KMS-11 (cell line): ENCODE measurements at regions not wholly inside any gene's neighbourhood (a gene's known extent, or its start where the extent isn't known, plus 50 kb on each side); places are given as distances from the start of the nearest gene placed in this dataset.

Experiments
- H2AFZ ChIP-seq: fragments of 200-600 bp; sonication (generic); 2 replicates; pipeline ENCODE4 v1.6.1; 2016; ENCODE audit warnings: antibody characterized with exemption, mixed run types, low read depth
- H3K27ac ChIP-seq: fragments of 200-600 bp; sonication (generic); 2 replicates; pipeline ENCODE4 v1.6.1; 2016; ENCODE audit warnings: mild to moderate bottlenecking, mixed run types
- H3K27me3 ChIP-seq: fragments of 200-600 bp; sonication (generic); 2 replicates; pipeline ENCODE4 v1.6.1; 2017; ENCODE audit warnings: mild to moderate bottlenecking, low read depth, mixed run types, moderate library complexity; ENCODE audit not compliant: insufficient read depth
- H3K36me3 ChIP-seq: fragments of 200-600 bp; sonication (generic); 2 replicates; pipeline ENCODE4 v1.6.1; 2017; ENCODE audit warnings: mild to moderate bottlenecking, mixed run types; ENCODE audit not compliant: insufficient read depth
- H3K4me1 ChIP-seq: fragments of 200-600 bp; sonication (generic); 2 replicates; pipeline ENCODE4 v1.6.1; 2016; ENCODE audit warnings: mild to moderate bottlenecking, low read depth, mixed run types; ENCODE audit not compliant: poor library complexity, severe bottlenecking
- H3K4me2 ChIP-seq: fragments of 200-600 bp; sonication (generic); 2 replicates; pipeline ENCODE4 v1.7.0; 2016; ENCODE audit warnings: mild to moderate bottlenecking, mixed run types
- H3K4me3 ChIP-seq: fragments of 200-600 bp; sonication (generic); IDR thresholded peaks from 2 replicates; pipeline ENCODE4 v1.6.1; 2017; ENCODE audit warnings: low read depth, low read length, mixed read lengths; ENCODE audit not compliant: insufficient read depth
- H3K79me2 ChIP-seq: fragments of 200-600 bp; sonication (generic); 2 replicates; pipeline ENCODE4 v1.6.1; 2016; ENCODE audit warnings: low read depth, mixed run types; ENCODE audit not compliant: insufficient read depth
- H3K9ac ChIP-seq: fragments of 200-600 bp; sonication (generic); 2 replicates; pipeline ENCODE4 v1.6.1; 2016; ENCODE audit warnings: mild to moderate bottlenecking, mixed run types
- H4K20me1 ChIP-seq: fragments of 200-600 bp; sonication (generic); 2 replicates; pipeline ENCODE4 v1.6.1; 2016; ENCODE audit warnings: mild to moderate bottlenecking, mixed run types; ENCODE audit not compliant: insufficient read depth
- CTCF ChIP-seq: fragments of 200-600 bp; sonication (generic); conservative IDR thresholded peaks from 2 replicates; pipeline ENCODE4 v1.6.1; 2017; ENCODE audit warnings: low read depth, mild to moderate bottlenecking, antibody characterized with exemption, low read length, moderate library complexity, mixed read lengths

GRCh38 chr3:87733671-87734367, 325.0 kb downstream of the CGGBP1 start:
- Histone ChIP-seq H3K36me3 (no peaks in the 10 kb centered on the region), H3K79me2 (no peaks in the 10 kb centered on the region), H3K4me2 (no peak overlapping the region), H3K4me3 (no peak overlapping the region), H2AFZ (no peak overlapping the region), H3K27ac (no peak overlapping the region), H3K9ac (no peak overlapping the region), H3K4me1 (no peaks in the 10 kb centered on the region), H4K20me1 (no peaks in the 10 kb centered on the region), H3K27me3 (no peaks in the 10 kb centered on the region)
- TF ChIP-seq CTCF, result no peak

- Histone ChIP-seq H3K4me1 (no peaks in the 10 kb centered on the region), H4K20me1 (no peaks in the 10 kb centered on the region), H3K4me2 (no peak overlapping the region), H2AFZ (no peak overlapping the region), H3K27me3 (no peaks in the 10 kb centered on the region), H3K9ac (no peak overlapping the region), H3K79me2 (no peaks in the 10 kb centered on the region), H3K27ac (no peak overlapping the region), H3K4me3 (no peak overlapping the region), H3K36me3 (no peaks in the 10 kb centered on the region)
- TF ChIP-seq CTCF, result no peak
Measured at GRCh38 chr3:87732294-87732693, 326.5 kb downstream of the CGGBP1 start.

GRCh38 chr3:87727783-87728182, 331.0 kb downstream of the CGGBP1 start:
- H4K20me1 ChIP-seq, result no peaks in the 10 kb centered on the region
- H3K4me1 ChIP-seq, result no peaks in the 10 kb centered on the region
- H3K4me3 ChIP-seq, result no peak overlapping the region
- H2AFZ ChIP-seq, result no peak overlapping the region
- H3K79me2 ChIP-seq, result no peaks in the 10 kb centered on the region
- H3K27ac ChIP-seq, result no peak overlapping the region
- H3K36me3 ChIP-seq, result no peaks in the 10 kb centered on the region
- no peaks in the 10 kb centered on the region for H3K27me3 ChIP-seq
- H3K4me2 ChIP-seq, result no peak overlapping the region
- no peak overlapping the region for H3K9ac ChIP-seq
- no peak for TF ChIP-seq CTCF

GRCh38 chr3:87719060-87719459, 339.7 kb downstream of the CGGBP1 start:
- no peaks in the 10 kb centered on the region for H3K36me3 ChIP-seq
- no peak overlapping the region for H3K4me3 ChIP-seq
- H3K27ac ChIP-seq, result no peak overlapping the region
- H3K9ac ChIP-seq, result no peak overlapping the region
- no peaks in the 10 kb centered on the region for H3K79me2 ChIP-seq
- H3K4me2 ChIP-seq, result no peak overlapping the region
- H3K27me3 ChIP-seq, result no peaks in the 10 kb centered on the region
- TF ChIP-seq CTCF, result no peak
- no peaks in the 10 kb centered on the region for H4K20me1 ChIP-seq
- H3K4me1 ChIP-seq, result no peaks in the 10 kb centered on the region
- no peak overlapping the region for H2AFZ ChIP-seq
